SIG-M5 treated with dmso at 0.1 percent for 504 hours (cell line): ENCODE measurements at regions not wholly inside any gene's neighbourhood (a gene's known extent, or its start where the extent isn't known, plus 50 kb on each side); places are given as distances from the start of the nearest gene placed in this dataset.
A peak's percentile ranks its signal among the peaks of the same experiment; 100 is the strongest.

ENCODE experiments used
- DNase-seq: peaks from one replicate; lab custom pipeline; 2025; ENCODE audit not compliant: unreplicated experiment; lab: John Stamatoyannopoulos, UW

DNA sequence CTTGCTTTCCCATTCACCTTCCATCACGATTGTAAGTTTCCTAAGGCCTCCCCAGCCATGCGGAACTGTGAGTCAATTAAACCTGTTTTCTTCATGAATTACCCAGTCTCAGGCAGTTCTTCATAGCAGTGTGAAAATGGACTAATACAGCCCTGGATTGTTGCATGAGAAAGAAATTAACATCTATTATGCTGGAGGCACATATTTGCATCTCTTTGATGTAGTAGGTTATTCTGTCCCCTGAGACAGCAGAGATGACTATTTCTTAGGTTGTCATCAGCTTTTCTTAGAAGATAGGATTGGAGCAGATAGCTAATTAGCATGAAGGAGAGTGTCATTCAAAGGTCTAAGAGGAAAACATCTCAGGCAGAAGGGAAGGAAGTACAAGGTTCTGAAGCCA lies 166.2 kb downstream of the OMA1 start:
- DNase-seq, result no peak

DNA sequence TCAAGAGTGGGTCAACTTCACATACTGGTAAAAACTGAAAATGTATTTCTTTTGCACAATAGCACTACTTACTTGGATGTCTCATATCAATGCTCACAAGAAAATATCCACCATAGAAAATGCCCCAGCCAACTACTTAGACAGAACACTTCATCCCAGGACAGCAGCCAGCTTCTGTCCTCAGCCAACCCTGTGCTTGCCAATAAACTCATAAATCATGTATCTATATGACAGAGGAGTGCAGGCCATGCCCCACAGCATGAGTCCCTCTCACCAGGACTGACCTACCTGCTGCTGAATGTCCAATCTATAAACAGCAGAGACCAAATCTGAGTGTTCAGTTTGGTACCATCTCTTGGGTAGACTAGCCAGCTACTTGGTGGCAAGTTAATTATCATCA lies 179.3 kb downstream of the OMA1 start:
- no peak for DNase-seq

DNA sequence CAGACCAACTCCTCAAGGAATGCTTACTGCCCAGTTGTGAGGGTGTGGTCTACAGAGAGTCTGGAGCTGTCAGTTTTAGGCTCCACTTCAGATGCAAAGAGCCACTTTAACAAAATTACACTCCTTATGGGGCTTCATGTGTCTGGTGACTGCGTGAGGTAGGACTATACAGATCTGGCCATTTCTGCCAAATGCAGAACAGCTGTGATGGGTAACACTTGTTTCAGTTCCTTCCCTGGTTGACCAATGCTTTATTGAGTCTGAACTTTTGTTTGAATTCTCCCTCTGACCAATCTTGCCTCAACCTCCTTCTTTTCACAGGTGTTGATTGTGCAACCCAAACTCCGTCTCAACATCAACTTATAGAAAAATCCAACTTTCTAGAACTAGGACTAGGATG lies 181.2 kb downstream of the OMA1 start:
- DNase-seq, result no peak

DNA sequence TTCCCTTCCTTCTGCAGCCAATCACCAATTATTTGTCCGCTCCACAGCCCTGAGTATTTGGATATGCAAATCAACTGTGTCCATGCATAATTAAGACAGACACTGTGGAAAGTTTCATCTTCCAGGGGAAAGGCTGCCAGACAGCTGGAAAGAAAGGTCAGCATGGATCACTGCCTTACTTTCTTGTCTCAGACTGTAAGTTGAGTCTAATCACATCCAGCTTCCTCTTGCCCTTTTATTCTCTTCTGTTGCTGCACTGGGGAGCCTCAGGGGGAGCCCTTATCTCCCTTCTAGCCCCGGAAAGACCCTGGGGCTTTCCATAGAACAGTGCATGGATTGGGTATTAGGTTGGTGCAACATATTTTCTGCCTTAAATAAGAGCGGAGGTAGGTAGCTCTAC lies 182.9 kb downstream of the OMA1 start:
- DNase-seq, result no peak

DNA sequence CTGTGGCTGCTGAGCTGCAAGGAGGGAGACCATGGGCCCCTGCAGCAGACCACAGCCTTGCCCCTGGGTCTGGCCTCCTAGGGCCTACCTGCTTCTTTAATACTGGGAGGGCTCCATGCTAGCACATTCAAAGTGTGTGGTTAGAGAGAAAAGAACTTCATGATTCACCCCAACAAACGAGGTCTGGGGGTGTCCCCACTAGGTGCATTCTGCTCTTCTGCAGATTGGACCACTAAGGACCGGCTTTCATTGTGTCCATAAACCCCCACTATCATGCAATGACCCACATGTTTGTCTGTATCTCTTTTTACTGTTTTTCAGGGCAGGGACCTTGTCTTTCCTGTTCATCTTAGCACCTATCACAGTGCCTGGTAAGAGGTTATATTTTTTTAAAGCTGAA lies 185.4 kb downstream of the OMA1 start:
- DNase-seq, result no peak

GRCh38 chr1:58358346-58358745 lies 188.2 kb downstream of the OMA1 start:
- DNase-seq, result peak; percentile 2

- DNase-seq, result no peak
Observed at GRCh38 chr1:58356402-58356801, 190.1 kb downstream of the OMA1 start.

GRCh38 chr1:58353168-58353567 lies 193.4 kb downstream of the OMA1 start:
- no peak for DNase-seq

DNA sequence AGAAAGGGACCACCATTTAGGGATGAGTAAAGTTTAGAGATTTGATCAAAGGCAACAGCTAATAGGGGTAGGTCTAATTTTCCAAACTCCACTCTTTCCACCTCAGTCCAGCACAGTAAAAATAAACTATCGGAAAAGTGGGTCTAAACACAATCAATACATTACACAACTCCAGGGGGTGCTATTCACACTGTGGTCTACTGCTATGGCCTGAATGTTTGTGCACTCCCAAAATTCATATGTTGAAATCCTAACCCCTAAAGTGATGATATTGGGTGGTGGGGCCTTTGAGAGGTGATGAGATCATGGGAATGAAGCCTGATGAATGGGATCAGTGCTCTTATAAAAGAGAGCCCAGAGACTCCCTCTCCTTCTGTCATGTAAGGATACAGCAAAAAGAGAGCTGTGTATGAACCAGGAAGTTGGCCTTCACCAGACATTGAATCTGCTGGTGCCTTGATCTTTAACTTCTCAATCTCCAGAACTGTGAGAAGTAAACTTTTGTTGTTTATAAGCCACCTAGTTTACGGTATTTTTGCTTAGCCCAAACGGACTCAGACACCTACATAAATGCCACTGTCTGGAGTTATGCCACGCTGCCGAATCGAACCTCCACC lies 193.9 kb downstream of the OMA1 start:
- DNase-seq, result no peak

GRCh38 chr1:58346036-58346355 lies 200.5 kb downstream of the OMA1 start:
- no peak for DNase-seq

DNA sequence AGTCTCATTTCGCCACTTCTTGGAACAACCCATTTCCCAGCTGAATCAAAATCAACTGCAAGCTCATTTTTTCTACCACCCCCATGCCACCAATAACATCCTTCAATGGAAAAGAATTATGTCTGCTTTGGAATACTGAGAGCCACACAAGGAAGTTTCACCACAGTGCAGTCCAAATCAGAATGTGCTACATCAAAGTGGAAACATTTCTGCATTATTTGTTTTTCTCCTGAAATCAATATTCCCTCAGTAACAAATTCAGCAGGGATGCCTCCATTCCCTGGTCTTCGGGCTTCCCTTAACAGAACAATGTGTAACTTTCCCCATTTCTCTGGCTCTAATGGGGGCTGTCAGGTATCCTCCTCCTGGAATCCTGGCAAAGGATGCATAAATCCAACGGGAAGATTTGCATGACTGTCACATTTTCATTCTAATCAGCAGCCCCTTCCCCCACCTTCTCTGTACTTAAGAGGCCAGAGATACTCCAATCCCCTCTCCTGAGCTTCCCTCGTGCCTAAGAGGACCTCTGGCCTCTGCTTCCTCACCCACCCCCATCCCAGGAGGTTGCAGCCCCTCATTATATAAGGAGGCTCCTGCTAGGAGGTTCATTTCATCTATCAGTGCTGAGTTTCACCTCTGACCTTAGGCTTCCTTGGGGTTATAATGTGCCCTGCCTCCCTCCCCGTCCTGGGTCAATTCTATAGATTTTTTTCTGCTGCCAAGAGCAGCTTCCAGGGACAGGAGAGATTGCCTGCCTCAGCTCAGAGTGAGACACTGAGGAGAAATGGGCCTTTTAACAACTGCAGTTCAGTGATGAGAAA lies 201.1 kb downstream of the OMA1 start:
- DNase-seq, result no peak

DNA sequence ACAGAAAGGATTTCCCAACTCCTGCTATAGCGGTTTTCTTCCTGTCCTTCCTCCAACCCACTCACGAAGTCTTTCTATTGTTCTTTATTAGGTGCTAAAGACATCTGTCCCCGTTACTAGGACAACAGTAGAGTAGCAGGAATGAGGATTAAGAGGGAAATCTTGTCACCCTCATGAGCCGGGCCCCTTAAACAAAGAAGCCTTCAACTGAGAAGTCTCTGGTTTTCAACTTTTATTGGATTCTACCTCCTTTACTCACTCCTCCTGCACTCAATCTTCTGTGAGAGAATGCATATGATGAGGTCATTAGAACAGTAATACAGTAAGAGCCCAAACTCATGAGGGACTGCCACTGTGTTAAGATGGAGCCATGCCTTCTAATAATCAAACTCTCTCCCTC lies 206.3 kb downstream of the OMA1 start:
- DNase-seq, result no peak

- no peak for DNase-seq
Observed at GRCh38 chr1:58338081-58338480, 208.4 kb downstream of the OMA1 start.

DNA sequence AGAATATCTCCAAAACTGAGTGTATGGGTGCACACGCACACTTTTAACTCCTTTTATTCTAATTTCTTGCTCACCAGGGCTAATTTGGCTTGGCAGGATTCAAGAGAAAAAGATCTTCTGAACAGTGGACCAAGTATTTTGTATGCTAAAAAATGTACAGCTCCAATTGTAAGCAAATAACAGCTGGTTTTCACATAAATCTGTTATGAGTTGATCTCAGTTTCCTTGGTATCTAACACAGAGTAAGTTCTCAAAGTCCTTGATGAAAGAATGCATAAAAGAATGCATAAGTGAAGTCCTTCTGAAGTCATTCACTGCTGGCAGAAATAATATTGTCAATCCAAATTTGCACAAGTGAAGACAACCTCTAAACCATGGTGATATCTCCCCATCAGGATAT lies 213.0 kb downstream of the OMA1 start:
- no peak for DNase-seq

DNA sequence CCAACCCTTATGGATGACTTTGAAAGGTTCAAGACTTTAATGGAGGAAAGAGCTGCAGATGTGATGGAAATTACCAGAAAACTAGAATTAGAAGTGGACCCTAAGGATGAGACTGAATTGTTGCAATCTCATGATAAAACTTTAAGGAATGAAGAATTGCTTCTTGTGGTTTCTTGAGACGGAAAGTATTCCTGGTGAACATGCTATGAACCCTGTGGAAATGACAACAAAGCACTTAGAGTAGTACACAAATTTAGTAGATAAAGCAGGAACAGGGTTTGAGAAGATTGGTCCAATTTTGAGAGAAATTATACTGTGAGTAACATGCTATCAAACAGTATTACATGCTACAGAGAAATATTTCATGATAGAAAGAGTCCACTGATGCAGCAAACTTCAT lies 215.4 kb downstream of the OMA1 start:
- no peak for DNase-seq

- DNase-seq, result no peak
Observed at GRCh38 chr1:58325866-58326265, 220.7 kb downstream of the OMA1 start.

DNA sequence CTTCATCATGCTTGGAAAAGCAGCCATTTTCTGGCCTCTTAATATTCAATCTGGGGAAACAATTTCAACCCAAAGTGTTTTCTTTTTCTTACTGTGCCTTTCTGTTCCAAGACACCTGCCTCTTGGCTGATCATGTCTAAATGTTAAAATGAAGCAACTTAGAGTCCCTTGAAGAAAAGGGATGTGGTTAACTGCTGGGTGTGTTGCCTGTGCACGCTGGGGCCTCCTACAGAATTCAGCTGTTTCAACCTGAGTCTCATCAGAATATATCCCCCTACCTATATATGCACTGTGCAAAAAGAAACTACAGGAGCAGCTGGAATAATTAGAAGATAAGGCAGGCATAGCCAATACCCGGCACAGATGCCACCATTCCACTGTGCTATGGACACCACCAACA lies 222.0 kb downstream of the OMA1 start:
- no peak for DNase-seq

DNA sequence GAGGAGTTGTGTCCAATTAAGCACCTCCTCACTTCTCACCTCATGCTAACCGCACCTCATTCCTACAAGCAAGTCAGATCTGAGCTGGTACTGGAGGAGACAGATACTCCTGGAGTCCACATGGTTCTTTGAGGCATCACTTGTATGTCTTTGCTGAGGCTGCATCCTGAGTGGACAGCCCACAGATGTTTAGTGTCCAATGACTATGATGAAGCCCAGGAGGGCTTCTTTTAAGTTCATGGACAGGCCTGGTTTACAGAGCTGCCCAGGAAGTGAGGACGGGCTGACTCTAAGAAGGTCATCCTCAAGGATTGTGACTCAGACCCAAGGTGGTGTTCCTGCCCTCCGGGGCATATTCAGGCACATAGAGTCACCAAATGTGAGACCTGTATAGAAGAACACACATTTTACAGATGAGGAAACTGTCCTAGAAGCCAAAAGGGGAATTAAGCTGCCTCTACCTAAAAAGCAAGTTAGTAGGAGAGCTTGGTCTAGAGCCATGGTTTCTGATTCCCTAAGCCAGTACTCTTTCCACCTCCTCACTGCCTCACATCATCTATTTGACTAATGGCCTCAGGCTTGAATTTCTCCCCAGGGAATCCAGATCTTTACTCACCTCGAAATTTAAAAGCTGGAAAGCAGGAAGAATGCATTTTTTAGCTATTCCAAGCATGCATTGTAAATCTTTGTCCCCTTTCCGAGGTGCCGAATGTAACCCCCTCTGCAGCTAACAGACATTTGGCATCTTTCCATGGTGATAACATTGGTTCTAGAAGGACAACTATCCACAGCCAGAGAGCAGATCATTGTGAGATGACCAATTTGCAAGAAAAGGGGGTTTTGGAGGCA lies 228.1 kb downstream of the OMA1 start:
- no peak for DNase-seq

GRCh38 chr1:58317694-58318093 lies 228.8 kb downstream of the OMA1 start:
- DNase-seq, result no peak

DNA sequence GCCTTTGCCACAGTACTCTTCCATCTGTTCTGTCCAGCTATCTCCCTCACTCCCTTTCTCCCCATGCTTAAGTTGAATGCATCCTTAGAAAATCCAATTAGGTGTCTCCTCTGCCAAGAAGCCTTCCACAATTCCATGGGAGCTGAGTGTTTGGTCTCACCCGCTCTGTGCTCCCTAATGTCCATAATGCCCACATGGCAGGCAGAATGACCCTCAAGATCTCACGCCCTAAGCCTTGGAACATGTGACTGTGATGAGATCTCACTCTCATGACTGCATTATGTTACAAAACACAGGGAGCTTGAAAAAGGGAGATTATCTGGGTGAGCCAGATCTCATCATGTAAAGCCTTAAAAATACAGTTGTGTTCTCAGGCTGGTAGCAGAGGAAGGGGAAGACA lies 229.4 kb downstream of the OMA1 start:
- no peak for DNase-seq

DNA sequence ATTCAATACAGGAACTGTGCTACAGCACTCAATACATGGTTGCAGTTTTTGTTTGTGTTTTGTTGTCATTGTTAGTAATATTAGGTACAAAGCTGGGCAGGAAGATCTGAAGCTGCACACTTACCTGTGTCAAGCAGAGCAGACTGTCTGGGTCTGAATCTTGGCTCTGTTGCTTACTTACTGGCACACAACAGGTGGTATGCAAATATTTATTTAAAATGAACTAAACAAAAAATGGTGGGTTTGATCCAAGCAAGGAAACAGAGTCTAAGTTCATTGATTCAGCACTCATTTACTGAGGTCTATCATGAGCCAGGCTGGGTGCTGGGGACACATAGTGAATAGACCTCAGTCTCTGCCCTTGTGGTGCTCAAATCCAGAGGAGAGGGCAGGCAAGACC lies 230.4 kb downstream of the OMA1 start:
- DNase-seq, result no peak

GRCh38 chr1:58312971-58313563 lies 233.5 kb downstream of the OMA1 start:
- no peak for DNase-seq
